ENCODE measurements at regions not wholly inside any gene's neighbourhood (a gene's known extent, or its start where the extent isn't known, plus 50 kb on each side); places are given as distances from the start of the nearest gene placed in this dataset.

DNA sequence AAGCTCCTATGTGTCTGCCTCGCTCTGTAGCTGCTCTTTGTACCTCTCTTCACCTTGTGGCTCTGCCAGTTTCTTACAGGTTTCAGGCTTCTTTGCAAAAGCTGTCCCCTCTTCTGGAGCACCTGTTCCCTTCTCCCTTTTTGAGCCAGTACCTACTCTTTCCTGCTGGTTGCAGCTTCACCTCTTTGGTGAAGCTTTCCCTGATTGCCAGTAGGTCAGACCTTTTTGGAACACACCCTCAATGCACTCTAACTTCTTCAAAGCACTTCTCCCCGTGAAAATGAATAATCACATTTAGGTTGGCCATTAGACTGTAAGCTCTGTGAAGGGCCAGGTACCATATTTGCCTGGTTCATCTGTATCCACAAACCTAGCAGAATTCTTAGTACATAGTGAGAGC lies 60.3 kb downstream of the BHLHE40 start:
- TF ChIP-seq, protein P1, sequence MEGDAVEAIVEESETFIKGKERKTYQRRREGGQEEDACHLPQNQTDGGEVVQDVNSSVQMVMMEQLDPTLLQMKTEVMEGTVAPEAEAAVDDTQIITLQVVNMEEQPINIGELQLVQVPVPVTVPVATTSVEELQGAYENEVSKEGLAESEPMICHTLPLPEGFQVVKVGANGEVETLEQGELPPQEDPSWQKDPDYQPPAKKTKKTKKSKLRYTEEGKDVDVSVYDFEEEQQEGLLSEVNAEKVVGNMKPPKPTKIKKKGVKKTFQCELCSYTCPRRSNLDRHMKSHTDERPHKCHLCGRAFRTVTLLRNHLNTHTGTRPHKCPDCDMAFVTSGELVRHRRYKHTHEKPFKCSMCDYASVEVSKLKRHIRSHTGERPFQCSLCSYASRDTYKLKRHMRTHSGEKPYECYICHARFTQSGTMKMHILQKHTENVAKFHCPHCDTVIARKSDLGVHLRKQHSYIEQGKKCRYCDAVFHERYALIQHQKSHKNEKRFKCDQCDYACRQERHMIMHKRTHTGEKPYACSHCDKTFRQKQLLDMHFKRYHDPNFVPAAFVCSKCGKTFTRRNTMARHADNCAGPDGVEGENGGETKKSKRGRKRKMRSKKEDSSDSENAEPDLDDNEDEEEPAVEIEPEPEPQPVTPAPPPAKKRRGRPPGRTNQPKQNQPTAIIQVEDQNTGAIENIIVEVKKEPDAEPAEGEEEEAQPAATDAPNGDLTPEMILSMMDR (IDR thresholded peaks at IDR 0.05; ENCODE audit: poor library complexity, severe bottlenecking) = no peak
- TF ChIP-seq TAF1 (IDR thresholded peaks at IDR 0.05; ENCODE audit: low read depth) (no peak), POLR2AphosphoS5 (IDR thresholded peaks at IDR 0.05) (no peak), RAD21 (conservative IDR thresholded peaks at IDR 0.05) (no peak), EZH2 (IDR thresholded peaks at IDR 0.05; ENCODE audit: borderline replicate concordance, insufficient read depth, low read length, poor library complexity, severe bottlenecking) (no peak), EP300 (conservative IDR thresholded peaks at IDR 0.05; ENCODE audit: poor library complexity, severe bottlenecking) (no peak), SMC3 (conservative IDR thresholded peaks at IDR 0.05; ENCODE audit: poor library complexity) (no peak), MXI1 (conservative IDR thresholded peaks at IDR 0.05; ENCODE audit: poor library complexity, severe bottlenecking) (no peak)
- TF ChIP-seq, protein P2, sequence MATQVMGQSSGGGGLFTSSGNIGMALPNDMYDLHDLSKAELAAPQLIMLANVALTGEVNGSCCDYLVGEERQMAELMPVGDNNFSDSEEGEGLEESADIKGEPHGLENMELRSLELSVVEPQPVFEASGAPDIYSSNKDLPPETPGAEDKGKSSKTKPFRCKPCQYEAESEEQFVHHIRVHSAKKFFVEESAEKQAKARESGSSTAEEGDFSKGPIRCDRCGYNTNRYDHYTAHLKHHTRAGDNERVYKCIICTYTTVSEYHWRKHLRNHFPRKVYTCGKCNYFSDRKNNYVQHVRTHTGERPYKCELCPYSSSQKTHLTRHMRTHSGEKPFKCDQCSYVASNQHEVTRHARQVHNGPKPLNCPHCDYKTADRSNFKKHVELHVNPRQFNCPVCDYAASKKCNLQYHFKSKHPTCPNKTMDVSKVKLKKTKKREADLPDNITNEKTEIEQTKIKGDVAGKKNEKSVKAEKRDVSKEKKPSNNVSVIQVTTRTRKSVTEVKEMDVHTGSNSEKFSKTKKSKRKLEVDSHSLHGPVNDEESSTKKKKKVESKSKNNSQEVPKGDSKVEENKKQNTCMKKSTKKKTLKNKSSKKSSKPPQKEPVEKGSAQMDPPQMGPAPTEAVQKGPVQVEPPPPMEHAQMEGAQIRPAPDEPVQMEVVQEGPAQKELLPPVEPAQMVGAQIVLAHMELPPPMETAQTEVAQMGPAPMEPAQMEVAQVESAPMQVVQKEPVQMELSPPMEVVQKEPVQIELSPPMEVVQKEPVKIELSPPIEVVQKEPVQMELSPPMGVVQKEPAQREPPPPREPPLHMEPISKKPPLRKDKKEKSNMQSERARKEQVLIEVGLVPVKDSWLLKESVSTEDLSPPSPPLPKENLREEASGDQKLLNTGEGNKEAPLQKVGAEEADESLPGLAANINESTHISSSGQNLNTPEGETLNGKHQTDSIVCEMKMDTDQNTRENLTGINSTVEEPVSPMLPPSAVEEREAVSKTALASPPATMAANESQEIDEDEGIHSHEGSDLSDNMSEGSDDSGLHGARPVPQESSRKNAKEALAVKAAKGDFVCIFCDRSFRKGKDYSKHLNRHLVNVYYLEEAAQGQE (IDR thresholded peaks at IDR 0.05; ENCODE audit: borderline replicate concordance) = no peak
- no peak overlapping the region for H3K27ac ChIP-seq (ENCODE audit: low read length)

DNA sequence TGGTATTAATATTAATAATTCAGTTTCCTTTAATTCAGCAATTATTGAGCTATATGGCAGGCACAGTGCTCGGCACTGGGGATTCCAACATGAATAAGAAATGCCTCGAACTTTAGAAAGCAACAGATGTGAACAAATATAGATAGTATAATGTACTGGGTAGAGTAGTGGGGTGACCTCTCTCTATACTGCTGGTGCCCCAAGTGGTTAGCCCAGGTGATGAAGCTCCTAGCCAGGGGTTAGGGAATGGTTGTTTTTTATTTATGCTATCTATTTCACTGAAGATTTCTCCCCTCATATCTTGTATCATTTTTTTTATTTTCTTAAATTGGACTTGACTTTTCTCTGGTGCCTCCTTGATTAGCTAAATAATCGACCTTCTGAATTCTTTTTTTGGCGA lies 62.1 kb downstream of the BHLHE40 start:
- no peaks in the 10 kb centered on the region for H3K9me2 ChIP-seq (ENCODE audit: insufficient read depth, low read length)
- no peaks in the 10 kb centered on the region for H3K36me3 ChIP-seq (ENCODE audit: insufficient read depth, low read length)
- H3K79me2 ChIP-seq (replicated peaks; ENCODE audit: insufficient read depth, low read length) = no peaks in the 10 kb centered on the region
- no peaks in the 10 kb centered on the region for H3K27me3 ChIP-seq (ENCODE audit: insufficient read depth, low read depth, low read length)
- no peak overlapping the region for H2AFZ ChIP-seq (ENCODE audit: low read depth, low read length)
- no peak overlapping the region for H3K4me2 ChIP-seq (ENCODE audit: low read length)
- no peaks in the 10 kb centered on the region for H4K20me1 ChIP-seq (ENCODE audit: insufficient read depth)
- no peak overlapping the region for H3K4me3 ChIP-seq (ENCODE audit: low read length)
- TF ChIP-seq, protein P2 (IDR thresholded peaks at IDR 0.05; ENCODE audit: borderline replicate concordance) = no peak
- no peak for TF ChIP-seq POLR2AphosphoS5 (IDR thresholded peaks at IDR 0.05)
- no peak for TF ChIP-seq TAF1 (IDR thresholded peaks at IDR 0.05; ENCODE audit: low read depth)
- TF ChIP-seq RAD21 (conservative IDR thresholded peaks at IDR 0.05) = no peak
- TF ChIP-seq, protein P1 (IDR thresholded peaks at IDR 0.05; ENCODE audit: poor library complexity, severe bottlenecking) = no peak
- TF ChIP-seq EZH2 (IDR thresholded peaks at IDR 0.05; ENCODE audit: borderline replicate concordance, insufficient read depth, low read length, poor library complexity, severe bottlenecking) = no peak
- no peak for TF ChIP-seq EP300 (conservative IDR thresholded peaks at IDR 0.05; ENCODE audit: poor library complexity, severe bottlenecking)
- no peak for TF ChIP-seq SMC3 (conservative IDR thresholded peaks at IDR 0.05; ENCODE audit: poor library complexity)
- no peak for TF ChIP-seq MXI1 (conservative IDR thresholded peaks at IDR 0.05; ENCODE audit: poor library complexity, severe bottlenecking)
- H3F3A ChIP-seq (ENCODE audit: insufficient read depth, low read length, poor library complexity, severe bottlenecking) = no peaks in the 10 kb centered on the region
- no peak overlapping the region for H3K27ac ChIP-seq (ENCODE audit: low read length)
- no peak overlapping the region for H3K9ac ChIP-seq (ENCODE audit: low read length)
- no peaks in the 10 kb centered on the region for H3K9me3 ChIP-seq (ENCODE audit: low read length)

More for the DNA sequence above, 60.3 kb downstream of the BHLHE40 start:
- no peaks in the 10 kb centered on the region for H3F3A ChIP-seq (ENCODE audit: insufficient read depth, low read length, poor library complexity, severe bottlenecking)
- H3K4me3 ChIP-seq (ENCODE audit: low read length) = no peak overlapping the region
- no peak overlapping the region for H2AFZ ChIP-seq (ENCODE audit: low read depth, low read length)
- no peaks in the 10 kb centered on the region for H3K36me3 ChIP-seq (ENCODE audit: insufficient read depth, low read length)
- H3K4me2 ChIP-seq (ENCODE audit: low read length) = no peak overlapping the region
- H4K20me1 ChIP-seq (ENCODE audit: insufficient read depth) = no peaks in the 10 kb centered on the region
- H3K79me2 ChIP-seq (replicated peaks; ENCODE audit: insufficient read depth, low read length) = no peaks in the 10 kb centered on the region
- H3K27me3 ChIP-seq (ENCODE audit: insufficient read depth, low read depth, low read length) = no peaks in the 10 kb centered on the region
- no peaks in the 10 kb centered on the region for H3K9me2 ChIP-seq (ENCODE audit: insufficient read depth, low read length)
- no peak overlapping the region for H3K9ac ChIP-seq (ENCODE audit: low read length)
- H3K9me3 ChIP-seq (ENCODE audit: low read length) = no peaks in the 10 kb centered on the region

Data from neural cell (in vitro differentiated cells).